ENCODE measurements at regions not wholly inside any gene's neighbourhood (a gene's known extent, or its start where the extent isn't known, plus 50 kb on each side); places are given as distances from the start of the nearest gene placed in this dataset.

DNA sequence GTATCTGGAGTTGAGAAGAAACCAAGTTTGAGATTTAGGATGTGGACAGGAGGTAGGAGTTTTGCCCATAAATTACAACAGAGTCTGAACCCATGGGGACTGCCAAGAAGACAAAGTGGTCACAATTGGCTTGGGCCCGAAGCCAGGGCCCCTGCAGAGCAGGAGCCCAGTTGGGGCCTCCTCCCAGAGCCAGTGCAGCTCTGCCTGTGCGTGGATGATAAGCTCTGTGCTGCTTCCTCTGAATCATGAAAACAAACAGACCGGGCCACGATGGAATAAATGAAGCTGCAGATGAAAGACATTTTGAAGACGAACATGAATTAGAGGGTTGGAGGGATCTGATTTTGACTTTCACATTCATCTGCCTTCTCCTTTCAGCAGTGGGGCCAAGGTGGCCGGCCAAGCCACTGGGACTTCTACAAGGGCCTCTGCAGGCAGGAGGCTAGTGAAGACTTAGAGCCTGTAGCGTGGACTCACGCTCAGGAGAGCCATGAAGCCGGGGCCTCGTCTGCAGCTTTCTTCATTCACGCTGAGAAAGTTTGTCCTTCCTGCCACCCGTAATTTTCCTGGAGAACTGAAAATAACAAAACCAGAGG lies 156.8 kb upstream of the LYZL1 start:
- TF ChIP-seq, protein P1, sequence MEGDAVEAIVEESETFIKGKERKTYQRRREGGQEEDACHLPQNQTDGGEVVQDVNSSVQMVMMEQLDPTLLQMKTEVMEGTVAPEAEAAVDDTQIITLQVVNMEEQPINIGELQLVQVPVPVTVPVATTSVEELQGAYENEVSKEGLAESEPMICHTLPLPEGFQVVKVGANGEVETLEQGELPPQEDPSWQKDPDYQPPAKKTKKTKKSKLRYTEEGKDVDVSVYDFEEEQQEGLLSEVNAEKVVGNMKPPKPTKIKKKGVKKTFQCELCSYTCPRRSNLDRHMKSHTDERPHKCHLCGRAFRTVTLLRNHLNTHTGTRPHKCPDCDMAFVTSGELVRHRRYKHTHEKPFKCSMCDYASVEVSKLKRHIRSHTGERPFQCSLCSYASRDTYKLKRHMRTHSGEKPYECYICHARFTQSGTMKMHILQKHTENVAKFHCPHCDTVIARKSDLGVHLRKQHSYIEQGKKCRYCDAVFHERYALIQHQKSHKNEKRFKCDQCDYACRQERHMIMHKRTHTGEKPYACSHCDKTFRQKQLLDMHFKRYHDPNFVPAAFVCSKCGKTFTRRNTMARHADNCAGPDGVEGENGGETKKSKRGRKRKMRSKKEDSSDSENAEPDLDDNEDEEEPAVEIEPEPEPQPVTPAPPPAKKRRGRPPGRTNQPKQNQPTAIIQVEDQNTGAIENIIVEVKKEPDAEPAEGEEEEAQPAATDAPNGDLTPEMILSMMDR (IDR thresholded peaks at IDR 0.05): no peak
- TF ChIP-seq POLR2A (IDR thresholded peaks at IDR 0.05; ENCODE audit: low read depth): no peak
